Lower leg skin (tissue), 3 donors: ENCODE measurements at regions not wholly inside any gene's neighbourhood (a gene's known extent, or its start where the extent isn't known, plus 50 kb on each side); places are given as distances from the start of the nearest gene placed in this dataset.

Experiments
- POLR2A ChIP-seq, 2 donors: fragments of 450-650 bp; IDR thresholded peaks; one replicate each; pipeline ENCODE4 v1.6.1; 2016 to 2017; ENCODE audit warnings: antibody characterized with exemption in 2 of 2, mild to moderate bottlenecking in 1 of 2, moderate library complexity in 1 of 2
- TF ChIP-seq, protein P1 (sequence below), 3 donors: fragments of 450-650 bp; IDR thresholded peaks; one replicate each; pipeline ENCODE4 v1.5.1; 2016; ENCODE audit warnings: antibody characterized with exemption in 3 of 3, mild to moderate bottlenecking in 3 of 3, moderate library complexity in 2 of 3

DNA sequence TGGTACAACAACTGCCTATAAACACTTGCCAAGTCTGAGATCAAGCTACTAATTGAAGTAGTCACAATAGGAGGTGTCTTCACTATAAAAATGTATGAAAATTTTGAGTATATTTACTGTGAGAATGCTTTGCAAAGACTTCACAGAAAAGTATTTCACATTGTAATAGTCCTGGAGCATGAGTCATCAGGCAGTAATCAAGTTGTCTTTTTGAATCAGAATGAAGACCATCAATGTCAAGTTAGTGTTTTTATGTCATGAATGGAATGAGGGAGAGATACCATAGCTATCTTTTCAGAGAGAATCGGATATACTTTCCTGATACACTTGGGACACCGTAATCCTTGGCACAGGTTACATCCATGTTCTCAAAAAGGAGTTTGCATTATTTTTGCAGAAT lies 466.9 kb upstream of the ARRDC3 start:
- TF ChIP-seq, protein P1, sequence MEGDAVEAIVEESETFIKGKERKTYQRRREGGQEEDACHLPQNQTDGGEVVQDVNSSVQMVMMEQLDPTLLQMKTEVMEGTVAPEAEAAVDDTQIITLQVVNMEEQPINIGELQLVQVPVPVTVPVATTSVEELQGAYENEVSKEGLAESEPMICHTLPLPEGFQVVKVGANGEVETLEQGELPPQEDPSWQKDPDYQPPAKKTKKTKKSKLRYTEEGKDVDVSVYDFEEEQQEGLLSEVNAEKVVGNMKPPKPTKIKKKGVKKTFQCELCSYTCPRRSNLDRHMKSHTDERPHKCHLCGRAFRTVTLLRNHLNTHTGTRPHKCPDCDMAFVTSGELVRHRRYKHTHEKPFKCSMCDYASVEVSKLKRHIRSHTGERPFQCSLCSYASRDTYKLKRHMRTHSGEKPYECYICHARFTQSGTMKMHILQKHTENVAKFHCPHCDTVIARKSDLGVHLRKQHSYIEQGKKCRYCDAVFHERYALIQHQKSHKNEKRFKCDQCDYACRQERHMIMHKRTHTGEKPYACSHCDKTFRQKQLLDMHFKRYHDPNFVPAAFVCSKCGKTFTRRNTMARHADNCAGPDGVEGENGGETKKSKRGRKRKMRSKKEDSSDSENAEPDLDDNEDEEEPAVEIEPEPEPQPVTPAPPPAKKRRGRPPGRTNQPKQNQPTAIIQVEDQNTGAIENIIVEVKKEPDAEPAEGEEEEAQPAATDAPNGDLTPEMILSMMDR (IDR thresholded peaks at IDR 0.05): no peak
- no peak for TF ChIP-seq POLR2A (IDR thresholded peaks at IDR 0.05)
